HL-60 (cell line): ENCODE measurements at regions not wholly inside any gene's neighbourhood (a gene's known extent, or its start where the extent isn't known, plus 50 kb on each side); places are given as distances from the start of the nearest gene placed in this dataset.

ENCODE experiments used
- DNase-seq, 2 experiments: peaks; one replicate each; pipeline ENCODE4 v3.0.0-alpha.2; 2010 to 2020; ENCODE audit warnings: low read depth in 1 of 2, low spot score in 1 of 2
- H3K27ac ChIP-seq: fragments of 250-450 bp; sonication (Bioruptor Pico); replicated peaks from 2 replicates; pipeline ENCODE4 v1.5.1; 2020; ENCODE audit warnings: mild to moderate bottlenecking, moderate library complexity
- H3K27me3 ChIP-seq: fragments of 250-450 bp; sonication (Bioruptor Pico); 2 replicates; pipeline ENCODE4 v1.5.1; 2021; ENCODE audit warnings: mild to moderate bottlenecking, moderate library complexity; ENCODE audit not compliant: insufficient read depth, poor library complexity, severe bottlenecking
- H3K4me3 ChIP-seq: replicated peaks from 2 replicates; pipeline ENCODE4 v1.5.1; 2011; ENCODE audit warnings: mild to moderate bottlenecking, control low read depth, low read length; ENCODE audit not compliant: insufficient read depth
- GABPA ChIP-seq: IDR thresholded peaks from 2 replicates; pipeline ENCODE4 v1.6.1; 2012; ENCODE audit warnings: low read depth
- POLR2AphosphoS5 ChIP-seq: IDR thresholded peaks from 2 replicates; pipeline ENCODE4 v1.6.1; 2012; ENCODE audit warnings: low read depth
- REST ChIP-seq: IDR thresholded peaks from 2 replicates; pipeline ENCODE4 v1.6.1; 2012; ENCODE audit warnings: low read depth; ENCODE audit not compliant: insufficient replicate concordance
- SPI1 ChIP-seq: IDR thresholded peaks from 2 replicates; pipeline ENCODE4 v1.6.1; 2012; ENCODE audit warnings: low read depth, mild to moderate bottlenecking, borderline replicate concordance
- TF ChIP-seq, protein P1 (sequence below): IDR thresholded peaks from one replicate; pipeline ENCODE4 v1.5.1; 2011; ENCODE audit warnings: low read length, control low read depth, inconsistent platforms; ENCODE audit not compliant: insufficient read depth

DNA sequence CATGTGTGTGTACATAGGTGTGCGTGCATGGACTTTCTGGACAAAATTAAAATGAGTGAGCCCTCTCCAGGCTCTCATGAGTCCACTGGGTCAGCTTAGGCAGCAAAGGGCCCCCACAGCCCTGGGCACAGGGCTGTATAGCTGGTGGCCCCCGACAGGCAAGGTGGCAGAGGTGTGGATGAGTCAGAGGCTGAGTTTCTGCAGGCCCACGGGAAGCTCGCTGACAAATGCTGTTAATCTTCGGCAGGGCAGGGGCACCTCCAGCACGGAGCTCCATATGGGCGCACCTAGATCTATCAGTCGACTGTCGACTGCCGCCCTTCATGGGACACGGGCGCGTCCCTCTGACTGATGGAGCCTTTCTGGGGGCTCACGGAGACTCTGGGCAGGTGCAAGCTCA lies 181.1 kb downstream of the URI1 start:
- H3K27ac ChIP-seq = no peak overlapping the region
- H3K4me3 ChIP-seq = no peak overlapping the region
- TF ChIP-seq, protein P1, sequence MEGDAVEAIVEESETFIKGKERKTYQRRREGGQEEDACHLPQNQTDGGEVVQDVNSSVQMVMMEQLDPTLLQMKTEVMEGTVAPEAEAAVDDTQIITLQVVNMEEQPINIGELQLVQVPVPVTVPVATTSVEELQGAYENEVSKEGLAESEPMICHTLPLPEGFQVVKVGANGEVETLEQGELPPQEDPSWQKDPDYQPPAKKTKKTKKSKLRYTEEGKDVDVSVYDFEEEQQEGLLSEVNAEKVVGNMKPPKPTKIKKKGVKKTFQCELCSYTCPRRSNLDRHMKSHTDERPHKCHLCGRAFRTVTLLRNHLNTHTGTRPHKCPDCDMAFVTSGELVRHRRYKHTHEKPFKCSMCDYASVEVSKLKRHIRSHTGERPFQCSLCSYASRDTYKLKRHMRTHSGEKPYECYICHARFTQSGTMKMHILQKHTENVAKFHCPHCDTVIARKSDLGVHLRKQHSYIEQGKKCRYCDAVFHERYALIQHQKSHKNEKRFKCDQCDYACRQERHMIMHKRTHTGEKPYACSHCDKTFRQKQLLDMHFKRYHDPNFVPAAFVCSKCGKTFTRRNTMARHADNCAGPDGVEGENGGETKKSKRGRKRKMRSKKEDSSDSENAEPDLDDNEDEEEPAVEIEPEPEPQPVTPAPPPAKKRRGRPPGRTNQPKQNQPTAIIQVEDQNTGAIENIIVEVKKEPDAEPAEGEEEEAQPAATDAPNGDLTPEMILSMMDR = no peak
- TF ChIP-seq GABPA = no peak
- no peak for TF ChIP-seq SPI1
- TF ChIP-seq POLR2AphosphoS5 = no peak
- no peak for TF ChIP-seq REST
- no peak for DNase-seq
- no peaks in the 10 kb centered on the region for H3K27me3 ChIP-seq

GRCh38 chr19:30123611-30124010 lies 181.6 kb downstream of the URI1 start:
- Histone ChIP-seq H3K4me3 (no peak overlapping the region), H3K27ac (no peak overlapping the region), H3K27me3 (no peaks in the 10 kb centered on the region)
- TF ChIP-seq, protein P1 = no peak
- TF ChIP-seq GABPA (no peak), REST (no peak), POLR2AphosphoS5 (no peak), SPI1 (no peak)
- DNase-seq = no peak

GRCh38 chr19:30128211-30128610 lies 186.2 kb downstream of the URI1 start:
- no peak for DNase-seq
- Histone ChIP-seq H3K27me3 (no peaks in the 10 kb centered on the region), H3K4me3 (no peak overlapping the region), H3K27ac (no peak overlapping the region)
- TF ChIP-seq POLR2AphosphoS5 = no peak
- TF ChIP-seq SPI1 = no peak
- no peak for TF ChIP-seq GABPA
- TF ChIP-seq, protein P1 = no peak
- TF ChIP-seq REST = no peak
